ENCODE measurements at regions not wholly inside any gene's neighbourhood (a gene's known extent, or its start where the extent isn't known, plus 50 kb on each side); places are given as distances from the start of the nearest gene placed in this dataset.
"Not testable (repeated sequence)": the region's sequence is repeated elsewhere in the genome, so short reads cannot be mapped to it uniquely, and the experiment has no call there.

DNA sequence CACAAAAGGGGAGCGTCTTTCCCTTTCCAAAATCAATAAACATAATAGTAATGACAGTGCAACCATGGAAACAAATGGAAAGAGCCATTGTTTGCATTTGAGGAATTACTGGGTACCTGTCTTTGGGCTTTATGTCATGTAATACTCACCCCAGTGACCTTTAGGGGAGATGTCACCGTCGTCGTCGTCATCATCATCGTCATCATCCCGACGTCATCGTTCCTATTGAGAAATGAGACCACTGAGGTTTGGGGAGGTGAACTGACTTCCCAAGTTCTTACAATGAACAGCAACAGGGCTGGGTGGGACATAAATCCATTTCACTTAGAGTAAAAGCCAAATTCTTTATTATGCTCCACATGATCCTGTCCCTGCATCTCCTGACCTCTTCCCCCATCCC is 168.9 kb upstream of the KAZN start:
- ChIA-PET POLR2A (ENCODE audit: partially characterized antibody) (no interaction called here), CTCF (ENCODE audit: partially characterized antibody) (no interaction called here)
- intact Hi-C loops (cut with micrococcal nuclease) = no loop called here
- DNase-seq = no peak
- no peaks in the 10 kb centered on the region for H3K36me3 ChIP-seq (ENCODE audit: insufficient read depth, low read length)
- no peaks in the 10 kb centered on the region for H3K4me1 Mint-ChIP-seq
- H3K4me3 Mint-ChIP-seq = no peak overlapping the region
- H3K27me3 Mint-ChIP-seq = peaks cover 2% of the 10 kb centered on the region in 2 donors
- H3K27ac Mint-ChIP-seq = no peak overlapping the region
- H3K27me3 ChIP-seq (ENCODE audit: insufficient read depth, low read length) = no peaks in the 10 kb centered on the region
- H3K4me1 ChIP-seq (ENCODE audit: insufficient read depth, low read length) = no peaks in the 10 kb centered on the region
- H3K9me3 Mint-ChIP-seq = peaks cover 0 to 5% (median 2%) of the 10 kb centered on the region in 8 donors
- H3K27ac ChIP-seq (ENCODE audit: low read depth, low read length) = no peak overlapping the region
- H3K9me3 ChIP-seq (ENCODE audit: control insufficient read depth in 1 of 2, low read length in 2 of 2) = no peaks in the 10 kb centered on the region
- no peak overlapping the region for H3K4me3 ChIP-seq (ENCODE audit: low read length in 2 of 2)
- H3K36me3 Mint-ChIP-seq = no peaks in the 10 kb centered on the region

DNA sequence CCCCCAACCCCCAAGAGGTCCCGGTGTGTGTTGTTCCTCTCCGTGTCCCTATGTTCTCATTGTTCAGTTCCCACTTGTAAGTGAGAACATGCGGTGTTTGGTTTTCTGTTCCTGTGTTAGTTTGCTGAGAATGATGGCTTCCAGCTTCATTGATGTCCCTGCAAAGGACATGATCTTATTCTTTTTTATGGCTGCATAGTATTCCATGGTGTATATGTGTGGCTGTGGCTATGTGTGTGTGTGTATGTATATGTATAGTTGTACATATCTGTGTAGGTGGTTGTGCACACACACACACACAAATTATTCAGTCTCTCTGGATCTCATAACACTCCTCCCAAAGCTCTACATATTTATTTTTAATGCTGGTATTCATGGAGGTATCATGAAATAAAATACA is 165.8 kb upstream of the KAZN start:
- H3K36me3 Mint-ChIP-seq; intact Hi-C loops (cut with micrococcal nuclease); H3K27ac Mint-ChIP-seq; H3K4me1 Mint-ChIP-seq; H3K27me3 Mint-ChIP-seq; H3K4me3 ChIP-seq (ENCODE audit: low read length in 2 of 2); H3K27ac ChIP-seq (ENCODE audit: low read depth, low read length); CTCF ChIA-PET (ENCODE audit: partially characterized antibody); H3K4me1 ChIP-seq (ENCODE audit: insufficient read depth, low read length); DNase-seq; H3K9me3 ChIP-seq (ENCODE audit: control insufficient read depth in 1 of 2, low read length in 2 of 2); H3K36me3 ChIP-seq (ENCODE audit: insufficient read depth, low read length); H3K9me3 Mint-ChIP-seq; POLR2A ChIA-PET (ENCODE audit: partially characterized antibody); H3K27me3 ChIP-seq (ENCODE audit: insufficient read depth, low read length); H3K4me3 Mint-ChIP-seq: not testable (repeated sequence)

DNA sequence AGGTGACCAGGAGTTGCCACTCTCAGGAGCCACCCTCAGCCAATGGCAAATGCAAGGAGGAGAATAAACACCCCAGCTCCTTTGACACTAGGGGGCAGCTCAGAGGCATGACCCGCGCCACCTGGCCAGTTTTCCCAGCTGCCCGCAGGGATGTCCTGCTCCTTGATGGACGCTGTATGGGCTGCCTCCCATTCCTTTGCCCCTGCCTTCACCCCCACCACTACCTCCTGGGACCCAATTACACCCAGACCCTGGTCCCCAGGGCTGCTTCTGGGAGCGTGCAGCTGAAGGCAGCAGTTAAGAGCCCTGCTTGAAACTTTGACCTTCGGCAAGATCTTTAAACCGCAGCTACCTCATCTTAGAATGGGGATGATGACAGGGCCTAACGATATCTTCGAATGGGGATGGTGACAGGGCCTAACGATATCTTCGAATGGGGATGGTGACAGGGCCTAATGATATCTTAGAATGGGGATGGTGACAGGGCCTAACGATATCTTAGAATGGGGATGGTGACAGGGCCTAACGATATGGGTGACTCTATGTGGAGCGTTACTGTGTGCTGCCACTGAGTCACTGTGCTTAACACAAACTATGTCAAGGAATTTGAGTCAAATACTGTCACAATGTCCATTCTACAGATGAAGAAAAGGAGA is 163.0 kb upstream of the KAZN start:
- CTCF ChIA-PET (ENCODE audit: partially characterized antibody) = no interaction called here
- intact Hi-C loops (cut with micrococcal nuclease) = no loop called here
- Mint-ChIP-seq H3K27me3 (peaks cover 0 to 1% of the 10 kb centered on the region in 2 donors), H3K9me3 (peaks cover 0 to 4% (median 1%) of the 10 kb centered on the region in 8 donors), H3K4me3 (no peak overlapping the region), H3K4me1 (no peaks in the 10 kb centered on the region), H3K36me3 (no peaks in the 10 kb centered on the region), H3K27ac (no peak overlapping the region)
- POLR2A ChIA-PET (ENCODE audit: partially characterized antibody) = no interaction called here
- H3K9me3 ChIP-seq (ENCODE audit: control insufficient read depth in 1 of 2, low read length in 2 of 2) = no peaks in the 10 kb centered on the region
- H3K36me3 ChIP-seq (ENCODE audit: insufficient read depth, low read length) = no peaks in the 10 kb centered on the region
- DNase-seq = no peak
- no peak overlapping the region for H3K4me3 ChIP-seq (ENCODE audit: low read length in 2 of 2)
- H3K4me1 ChIP-seq (ENCODE audit: insufficient read depth, low read length) = no peaks in the 10 kb centered on the region
- H3K27me3 ChIP-seq (ENCODE audit: insufficient read depth, low read length) = no peaks in the 10 kb centered on the region
- H3K27ac ChIP-seq (ENCODE audit: low read depth, low read length) = no peak overlapping the region

GRCh38 chr1:14437417-14437918 is 161.0 kb upstream of the KAZN start:
- no peaks in the 10 kb centered on the region for H3K27me3 ChIP-seq (ENCODE audit: insufficient read depth, low read length)
- ChIA-PET CTCF (ENCODE audit: partially characterized antibody) (no interaction called here), POLR2A (ENCODE audit: partially characterized antibody) (no interaction called here)
- H3K4me1 ChIP-seq (ENCODE audit: insufficient read depth, low read length) = no peaks in the 10 kb centered on the region
- Mint-ChIP-seq H3K27me3 (peaks cover 0 to 1% of the 10 kb centered on the region in 2 donors), H3K9me3 (peaks cover 0 to 4% (median 1%) of the 10 kb centered on the region in 8 donors), H3K36me3 (no peaks in the 10 kb centered on the region), H3K27ac (no peak overlapping the region), H3K4me3 (no peak overlapping the region), H3K4me1 (no peaks in the 10 kb centered on the region)
- intact Hi-C loops (cut with micrococcal nuclease) = no loop called here
- H3K36me3 ChIP-seq (ENCODE audit: insufficient read depth, low read length) = no peaks in the 10 kb centered on the region
- no peak overlapping the region for H3K4me3 ChIP-seq (ENCODE audit: low read length in 2 of 2)
- H3K27ac ChIP-seq (ENCODE audit: low read depth, low read length) = no peak overlapping the region
- DNase-seq = no peak
- no peaks in the 10 kb centered on the region for H3K9me3 ChIP-seq (ENCODE audit: control insufficient read depth in 1 of 2, low read length in 2 of 2)

GRCh38 chr1:14438127-14438769 is 160.2 kb upstream of the KAZN start:
- no peak overlapping the region for H3K27ac ChIP-seq (ENCODE audit: low read depth, low read length)
- Mint-ChIP-seq H3K27me3 (peaks cover 0 to under 1% of the 10 kb centered on the region in 2 donors), H3K36me3 (no peaks in the 10 kb centered on the region), H3K4me3 (no peak overlapping the region), H3K9me3 (peaks cover 0 to under 1% (median 0%) of the 10 kb centered on the region in 8 donors), H3K4me1 (no peaks in the 10 kb centered on the region), H3K27ac (no peak overlapping the region)
- DNase-seq = no peak
- no peak overlapping the region for H3K4me3 ChIP-seq (ENCODE audit: low read length in 2 of 2)
- H3K27me3 ChIP-seq (ENCODE audit: insufficient read depth, low read length) = no peaks in the 10 kb centered on the region
- no peaks in the 10 kb centered on the region for H3K9me3 ChIP-seq (ENCODE audit: control insufficient read depth in 1 of 2, low read length in 2 of 2)
- intact Hi-C loops (cut with micrococcal nuclease) = no loop called here
- no peaks in the 10 kb centered on the region for H3K4me1 ChIP-seq (ENCODE audit: insufficient read depth, low read length)
- ChIA-PET CTCF (ENCODE audit: partially characterized antibody) (no interaction called here), POLR2A (ENCODE audit: partially characterized antibody) (no interaction called here)
- no peaks in the 10 kb centered on the region for H3K36me3 ChIP-seq (ENCODE audit: insufficient read depth, low read length)

DNA sequence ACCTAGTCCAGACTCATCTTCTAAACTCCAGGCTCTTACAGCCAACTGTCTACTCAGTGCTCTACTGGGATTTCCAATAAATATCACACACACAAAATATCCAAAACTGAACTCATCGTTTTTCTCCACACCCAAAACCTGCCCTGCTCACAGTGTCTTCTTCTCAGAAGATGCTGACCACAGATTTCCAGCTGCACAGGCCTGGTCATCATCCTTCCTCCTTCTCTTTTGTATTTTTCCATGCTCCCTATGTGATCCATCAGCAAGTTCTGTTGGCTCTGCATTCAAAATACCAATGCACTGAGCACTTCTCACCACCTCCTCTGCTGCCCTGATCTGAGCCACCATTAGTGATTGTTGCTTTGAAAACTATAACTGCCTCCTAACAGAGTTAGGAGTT is 159.5 kb upstream of the KAZN start:
- Mint-ChIP-seq H3K36me3 (no peaks in the 10 kb centered on the region), H3K4me1 (no peaks in the 10 kb centered on the region)
- CTCF ChIA-PET (ENCODE audit: partially characterized antibody) = no interaction called here

GRCh38 chr1:14440166-14440565 is 158.3 kb upstream of the KAZN start:
- Mint-ChIP-seq H3K4me1 (no peaks in the 10 kb centered on the region), H3K27me3 (peaks cover 0 to 1% of the 10 kb centered on the region in 2 donors), H3K4me3 (no peak overlapping the region), H3K9me3 (no peaks in the 10 kb centered on the region), H3K36me3 (no peaks in the 10 kb centered on the region), H3K27ac (no peak overlapping the region)
- POLR2A ChIA-PET (ENCODE audit: partially characterized antibody) = no interaction called here
- no peaks in the 10 kb centered on the region for H3K36me3 ChIP-seq (ENCODE audit: insufficient read depth, low read length)
- no peak overlapping the region for H3K27ac ChIP-seq (ENCODE audit: low read depth, low read length)
- H3K27me3 ChIP-seq (ENCODE audit: insufficient read depth, low read length) = no peaks in the 10 kb centered on the region
- DNase-seq = no peak
- CTCF ChIA-PET (ENCODE audit: partially characterized antibody) = no interaction called here
- intact Hi-C loops (cut with micrococcal nuclease) = no loop called here
- H3K4me3 ChIP-seq (ENCODE audit: low read length in 2 of 2) = no peak overlapping the region
- no peaks in the 10 kb centered on the region for H3K9me3 ChIP-seq (ENCODE audit: control insufficient read depth in 1 of 2, low read length in 2 of 2)
- no peaks in the 10 kb centered on the region for H3K4me1 ChIP-seq (ENCODE audit: insufficient read depth, low read length)

More for the DNA sequence above, 159.5 kb upstream of the KAZN start:
- Histone ChIP-seq H3K27ac (ENCODE audit: low read depth, low read length) (no peak overlapping the region), H3K36me3 (ENCODE audit: insufficient read depth, low read length) (no peaks in the 10 kb centered on the region), H3K4me3 (ENCODE audit: low read length in 2 of 2) (no peak overlapping the region), H3K4me1 (ENCODE audit: insufficient read depth, low read length) (no peaks in the 10 kb centered on the region), H3K27me3 (ENCODE audit: insufficient read depth, low read length) (no peaks in the 10 kb centered on the region), H3K9me3 (ENCODE audit: control insufficient read depth in 1 of 2, low read length in 2 of 2) (no peaks in the 10 kb centered on the region)
- intact Hi-C loops (cut with micrococcal nuclease) = no loop called here
- Mint-ChIP-seq H3K27me3 (no peaks in the 10 kb centered on the region), H3K27ac (no peak overlapping the region), H3K4me3 (no peak overlapping the region), H3K9me3 (no peaks in the 10 kb centered on the region)
- no peak for DNase-seq
- POLR2A ChIA-PET (ENCODE audit: partially characterized antibody) = no interaction called here
